ENCODE measurements at regions not wholly inside any gene's neighbourhood (a gene's known extent, or its start where the extent isn't known, plus 50 kb on each side); places are given as distances from the start of the nearest gene placed in this dataset.

GRCh38 chr20:53842301-53843099 lies 227.9 kb downstream of the BCAS1 start:
- Histone ChIP-seq H4K20me1 (ENCODE audit: low read depth) (no peaks in the 10 kb centered on the region), H3K4me2 (no peak overlapping the region), H3K36me3 (no peaks in the 10 kb centered on the region), H3K4me3 (no peak overlapping the region), H3K9me3 (ENCODE audit: low read depth) (no peaks in the 10 kb centered on the region), H3K4me1 (peaks cover 14% of the 10 kb centered on the region), H3F3A (ENCODE audit: low read depth) (peaks cover 2% of the 10 kb centered on the region), H2AFZ (replicated peaks) (no peak overlapping the region), H3K9ac (no peak overlapping the region), H3K79me2 (ENCODE audit: low read depth) (no peaks in the 10 kb centered on the region), H3K27me3 (no peaks in the 10 kb centered on the region), H3K27ac (no peak overlapping the region)
- TF ChIP-seq EZH2 (IDR thresholded peaks at IDR 0.05) = no peak
- TF ChIP-seq, protein P1, sequence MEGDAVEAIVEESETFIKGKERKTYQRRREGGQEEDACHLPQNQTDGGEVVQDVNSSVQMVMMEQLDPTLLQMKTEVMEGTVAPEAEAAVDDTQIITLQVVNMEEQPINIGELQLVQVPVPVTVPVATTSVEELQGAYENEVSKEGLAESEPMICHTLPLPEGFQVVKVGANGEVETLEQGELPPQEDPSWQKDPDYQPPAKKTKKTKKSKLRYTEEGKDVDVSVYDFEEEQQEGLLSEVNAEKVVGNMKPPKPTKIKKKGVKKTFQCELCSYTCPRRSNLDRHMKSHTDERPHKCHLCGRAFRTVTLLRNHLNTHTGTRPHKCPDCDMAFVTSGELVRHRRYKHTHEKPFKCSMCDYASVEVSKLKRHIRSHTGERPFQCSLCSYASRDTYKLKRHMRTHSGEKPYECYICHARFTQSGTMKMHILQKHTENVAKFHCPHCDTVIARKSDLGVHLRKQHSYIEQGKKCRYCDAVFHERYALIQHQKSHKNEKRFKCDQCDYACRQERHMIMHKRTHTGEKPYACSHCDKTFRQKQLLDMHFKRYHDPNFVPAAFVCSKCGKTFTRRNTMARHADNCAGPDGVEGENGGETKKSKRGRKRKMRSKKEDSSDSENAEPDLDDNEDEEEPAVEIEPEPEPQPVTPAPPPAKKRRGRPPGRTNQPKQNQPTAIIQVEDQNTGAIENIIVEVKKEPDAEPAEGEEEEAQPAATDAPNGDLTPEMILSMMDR (IDR thresholded peaks at IDR 0.05) = no peak
- no peak for TF ChIP-seq EZH2phosphoT487 (IDR thresholded peaks at IDR 0.05)
- Mint-ChIP-seq H3K4me3 (no peak overlapping the region), H3K27me3 (ENCODE audit: insufficient read depth, low read depth) (peaks cover 2% of the 10 kb centered on the region), H3K27ac (no peak overlapping the region), H3K9me3 (no peaks in the 10 kb centered on the region), H3K36me3 (no peaks in the 10 kb centered on the region), H3K4me1 (no peaks in the 10 kb centered on the region)
- DNase-seq (ENCODE audit: low spot score) = no peak

- Mint-ChIP-seq H3K27me3 (ENCODE audit: insufficient read depth, low read depth) (peaks cover 2% of the 10 kb centered on the region), H3K9me3 (no peaks in the 10 kb centered on the region), H3K4me3 (no peak overlapping the region), H3K36me3 (no peaks in the 10 kb centered on the region), H3K27ac (no peak overlapping the region), H3K4me1 (no peaks in the 10 kb centered on the region)
- DNase-seq (ENCODE audit: low spot score) = no peak
- Histone ChIP-seq H3K4me3 (no peak overlapping the region), H4K20me1 (ENCODE audit: low read depth) (no peaks in the 10 kb centered on the region), H3K27ac (no peak overlapping the region), H3K4me1 (peaks cover 7% of the 10 kb centered on the region), H3K27me3 (no peaks in the 10 kb centered on the region), H3F3A (ENCODE audit: low read depth) (no peaks in the 10 kb centered on the region), H3K9me3 (ENCODE audit: low read depth) (no peaks in the 10 kb centered on the region), H3K79me2 (ENCODE audit: low read depth) (no peaks in the 10 kb centered on the region), H3K36me3 (no peaks in the 10 kb centered on the region), H2AFZ (replicated peaks) (no peak overlapping the region), H3K9ac (no peak overlapping the region), H3K4me2 (no peak overlapping the region)
- TF ChIP-seq, protein P1 (IDR thresholded peaks at IDR 0.05) = no peak
- TF ChIP-seq EZH2 (IDR thresholded peaks at IDR 0.05) (no peak), EZH2phosphoT487 (IDR thresholded peaks at IDR 0.05) (no peak)
Observed at GRCh38 chr20:53841741-53842140, 228.7 kb downstream of the BCAS1 start.

DNA sequence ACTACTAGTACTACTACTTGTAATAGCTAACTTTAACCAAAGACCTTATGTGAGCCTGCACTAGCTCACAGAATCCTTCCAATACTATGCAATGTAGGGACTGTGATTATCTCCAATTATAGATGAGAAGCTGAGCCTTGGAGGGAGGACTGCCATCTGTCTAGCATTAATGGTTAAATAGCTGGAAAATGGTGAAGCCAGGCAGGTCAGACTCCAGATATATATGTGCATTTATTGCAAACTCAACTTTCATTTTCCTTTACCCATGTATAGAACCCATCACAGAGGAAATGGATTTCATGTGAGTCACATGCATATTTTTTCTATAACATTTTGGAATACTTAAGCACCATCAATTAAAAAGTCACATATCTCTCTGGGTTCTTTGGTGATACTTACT lies 229.9 kb downstream of the BCAS1 start:
- H3K4me1 Mint-ChIP-seq = no peaks in the 10 kb centered on the region
- Histone ChIP-seq H3K27me3 (no peaks in the 10 kb centered on the region), H3K79me2 (ENCODE audit: low read depth) (no peaks in the 10 kb centered on the region), H3K4me3 (no peak overlapping the region), H3K36me3 (no peaks in the 10 kb centered on the region), H3K4me2 (no peak overlapping the region), H3K27ac (no peak overlapping the region), H3F3A (ENCODE audit: low read depth) (no peaks in the 10 kb centered on the region), H4K20me1 (ENCODE audit: low read depth) (no peaks in the 10 kb centered on the region), H3K4me1 (peaks cover 5% of the 10 kb centered on the region), H3K9ac (no peak overlapping the region), H2AFZ (replicated peaks) (no peak overlapping the region), H3K9me3 (ENCODE audit: low read depth) (no peaks in the 10 kb centered on the region)
- TF ChIP-seq, protein P1 (IDR thresholded peaks at IDR 0.05) = no peak
- no peak for TF ChIP-seq EZH2 (IDR thresholded peaks at IDR 0.05)
- no peak for TF ChIP-seq EZH2phosphoT487 (IDR thresholded peaks at IDR 0.05)
- no peak overlapping the region for H3K27ac Mint-ChIP-seq
- H3K36me3 Mint-ChIP-seq = no peaks in the 10 kb centered on the region
- no peaks in the 10 kb centered on the region for H3K9me3 Mint-ChIP-seq
- no peak overlapping the region for H3K4me3 Mint-ChIP-seq
- peaks cover 2% of the 10 kb centered on the region for H3K27me3 Mint-ChIP-seq (ENCODE audit: insufficient read depth, low read depth)
- DNase-seq (ENCODE audit: low spot score) = no peak

All from neural progenitor cell (in vitro differentiated cells).